ENCODE measurements at regions not wholly inside any gene's neighbourhood (a gene's known extent, or its start where the extent isn't known, plus 50 kb on each side); places are given as distances from the start of the nearest gene placed in this dataset.

- TF ChIP-seq CTCF (IDR thresholded peaks at IDR 0.05) = no peak
- Histone ChIP-seq H3K36me3 (no peaks in the 10 kb centered on the region), H3K27me3 (replicated peaks; ENCODE audit: insufficient read depth) (no peaks in the 10 kb centered on the region)
Measured at GRCh38 chr21:36532769-36533467, 53.0 kb upstream of the CLDN14 start.

GRCh38 chr21:36533468-36533848, 53.5 kb upstream of the CLDN14 start:
- ATAC-seq (ENCODE audit: insufficient number of reproducible peaks, low FRiP score, low read depth) (no peak), DNase-seq (ENCODE audit: low spot score) (no peak)
- Histone ChIP-seq H3K4me1 (ENCODE audit: control insufficient read depth in 1 of 2, low read depth in 2 of 2) (no peaks in the 10 kb centered on the region), H3K9me3 (no peaks in the 10 kb centered on the region), H3K27me3 (replicated peaks; ENCODE audit: insufficient read depth) (no peaks in the 10 kb centered on the region), H3K36me3 (no peaks in the 10 kb centered on the region), H3K27ac (no peak overlapping the region), H3K4me3 (no peak overlapping the region)
- TF ChIP-seq CTCF (IDR thresholded peaks at IDR 0.05) = no peak

More at GRCh38 chr21:36532769-36533467, 53.0 kb upstream of the CLDN14 start:
- ATAC-seq (ENCODE audit: insufficient number of reproducible peaks, low FRiP score, low read depth) (no peak), DNase-seq (ENCODE audit: low spot score) (no peak)
- Histone ChIP-seq H3K27ac (no peak overlapping the region), H3K9me3 (no peaks in the 10 kb centered on the region), H3K4me3 (no peak overlapping the region), H3K4me1 (ENCODE audit: control insufficient read depth in 1 of 2, low read depth in 2 of 2) (no peaks in the 10 kb centered on the region)

- DNase-seq (ENCODE audit: low spot score) = no peak
- H3K4me3 ChIP-seq = no peak overlapping the region
- H3K9me3 ChIP-seq = no peaks in the 10 kb centered on the region
- ATAC-seq (ENCODE audit: insufficient number of reproducible peaks, low FRiP score, low read depth) = no peak
- TF ChIP-seq CTCF (IDR thresholded peaks at IDR 0.05) = no peak
- H3K27ac ChIP-seq = no peak overlapping the region
- H3K4me1 ChIP-seq (ENCODE audit: control insufficient read depth in 1 of 2, low read depth in 2 of 2) = no peaks in the 10 kb centered on the region
- H3K36me3 ChIP-seq = no peaks in the 10 kb centered on the region
- H3K27me3 ChIP-seq (replicated peaks; ENCODE audit: insufficient read depth) = no peaks in the 10 kb centered on the region
Measured at GRCh38 chr21:36534656-36535055, 54.7 kb upstream of the CLDN14 start.

GRCh38 chr21:36535618-36536241, 55.8 kb upstream of the CLDN14 start:
- Histone ChIP-seq H3K9me3 (no peaks in the 10 kb centered on the region), H3K27ac (no peak overlapping the region), H3K27me3 (replicated peaks; ENCODE audit: insufficient read depth) (no peaks in the 10 kb centered on the region), H3K4me3 (no peak overlapping the region), H3K36me3 (no peaks in the 10 kb centered on the region), H3K4me1 (ENCODE audit: control insufficient read depth in 1 of 2, low read depth in 2 of 2) (no peaks in the 10 kb centered on the region)
- TF ChIP-seq CTCF (IDR thresholded peaks at IDR 0.05) = no peak
- no peak for ATAC-seq (ENCODE audit: insufficient number of reproducible peaks, low FRiP score, low read depth)
- no peak for DNase-seq (ENCODE audit: low spot score)

GRCh38 chr21:36538761-36539160, 58.8 kb upstream of the CLDN14 start:
- no peaks in the 10 kb centered on the region for H3K4me1 ChIP-seq (ENCODE audit: control insufficient read depth in 1 of 2, low read depth in 2 of 2)
- ATAC-seq (ENCODE audit: insufficient number of reproducible peaks, low FRiP score, low read depth) (no peak), DNase-seq (ENCODE audit: low spot score) (no peak)
- no peak for TF ChIP-seq CTCF (IDR thresholded peaks at IDR 0.05)
- H3K9me3 ChIP-seq = no peaks in the 10 kb centered on the region
- H3K4me3 ChIP-seq = no peak overlapping the region
- H3K27ac ChIP-seq = no peak overlapping the region
- H3K36me3 ChIP-seq = no peaks in the 10 kb centered on the region
- H3K27me3 ChIP-seq (replicated peaks; ENCODE audit: insufficient read depth) = no peaks in the 10 kb centered on the region
